Activated T-cell treated with anti-CD3 and anti-CD28 coated beads, Interleukin-2, amount 50 U/mL, for 4 hours (primary cell): ENCODE measurements at regions not wholly inside any gene's neighbourhood (a gene's known extent, or its start where the extent isn't known, plus 50 kb on each side); places are given as distances from the start of the nearest gene placed in this dataset.

Experiments used
- ATAC-seq, 2 donors: fragments of 200-7000 bp; cut with Tn5 transposase; one replicate each; pipeline ENCODE4 v1.10.0; 2021
- DNase-seq: peaks from one replicate; pipeline ENCODE4 v3.0.0-alpha.2; 2020
- H3K27me3 Mint-ChIP-seq: one replicate; pipeline ENCODE4 v1.8.0; 2021; ENCODE audit warnings: low read depth, mixed read lengths
- H3K36me3 Mint-ChIP-seq: one replicate; pipeline ENCODE4 v1.8.0; 2022; ENCODE audit warnings: mixed read lengths; ENCODE audit not compliant: insufficient read depth
- H3K4me1 Mint-ChIP-seq: one replicate; pipeline ENCODE4 v1.8.0; 2021; ENCODE audit warnings: low read depth, mixed read lengths
- H3K4me3 Mint-ChIP-seq: one replicate; pipeline ENCODE4 v1.8.0; 2021; ENCODE audit warnings: mild to moderate bottlenecking, moderate library complexity, mixed read lengths
- H3K9me3 Mint-ChIP-seq: one replicate; pipeline ENCODE4 v1.8.0; 2021; ENCODE audit warnings: mixed read lengths

DNA sequence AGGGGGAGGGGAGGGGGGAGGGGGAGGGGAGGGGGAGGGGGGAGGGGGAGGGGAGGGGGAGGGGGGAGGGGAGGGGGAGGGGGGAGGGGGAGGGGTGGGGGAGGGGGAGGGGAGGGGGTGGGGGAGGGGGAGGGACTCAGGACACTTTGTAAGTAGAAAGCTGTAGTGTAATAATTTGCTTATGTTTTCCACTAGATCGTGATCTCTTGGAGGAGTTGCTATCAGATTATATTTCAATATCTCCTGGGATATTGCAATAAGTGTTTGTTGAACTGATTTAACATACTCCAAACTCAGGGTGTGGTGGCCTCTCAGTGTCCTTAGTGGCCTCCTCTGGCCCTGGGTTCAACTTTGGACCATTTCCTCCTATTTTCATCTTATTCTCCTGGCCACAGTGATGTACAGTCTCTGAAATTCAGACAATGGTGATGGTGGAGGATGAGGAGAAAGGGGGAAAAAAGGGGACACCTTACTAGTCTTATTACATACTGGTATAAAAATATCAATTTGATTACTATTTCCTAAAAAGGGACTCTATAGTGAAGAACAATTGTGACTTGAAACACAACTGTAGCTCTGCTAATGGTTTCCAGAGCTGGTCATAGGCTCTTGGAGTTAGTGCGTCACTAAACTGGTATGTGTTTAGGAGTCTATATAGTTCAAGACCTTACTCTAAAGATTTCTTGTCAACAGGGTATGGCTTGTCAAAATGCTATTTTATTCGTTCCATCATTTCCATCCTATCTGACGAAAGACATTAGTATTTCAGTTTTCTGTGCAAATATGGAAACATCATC, 89.6 kb downstream of the DDX1 start:
- no peaks in the 10 kb centered on the region for H3K36me3 Mint-ChIP-seq
- DNase-seq (no peak), ATAC-seq (no peak)
- no peaks in the 10 kb centered on the region for H3K9me3 Mint-ChIP-seq
- no peaks in the 10 kb centered on the region for H3K4me1 Mint-ChIP-seq
- H3K4me3 Mint-ChIP-seq = no peak overlapping the region
- no peaks in the 10 kb centered on the region for H3K27me3 Mint-ChIP-seq

DNA sequence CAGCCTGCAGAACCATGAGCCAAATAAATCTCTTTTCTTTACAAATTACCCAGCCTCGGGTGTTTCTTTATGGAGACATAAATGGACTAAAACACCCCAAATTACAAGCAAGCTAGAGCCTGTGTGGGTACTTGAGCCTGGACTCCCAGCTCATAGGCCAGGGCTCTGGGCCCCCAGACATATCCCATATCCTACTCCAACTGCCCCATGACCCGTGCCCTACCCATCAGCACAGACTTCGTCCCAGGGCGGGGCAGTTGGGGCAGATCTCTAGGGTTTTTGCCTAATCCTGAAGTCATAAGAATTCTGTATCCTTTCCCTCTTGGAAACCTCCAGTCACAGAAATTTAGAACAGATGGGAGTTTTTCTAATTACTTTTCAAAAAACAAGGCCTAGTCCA, 90.7 kb downstream of the DDX1 start:
- Mint-ChIP-seq H3K9me3 (no peaks in the 10 kb centered on the region), H3K36me3 (no peaks in the 10 kb centered on the region), H3K4me1 (no peaks in the 10 kb centered on the region), H3K27me3 (no peaks in the 10 kb centered on the region), H3K4me3 (no peak overlapping the region)
- ATAC-seq (no peak), DNase-seq (no peak)

DNA sequence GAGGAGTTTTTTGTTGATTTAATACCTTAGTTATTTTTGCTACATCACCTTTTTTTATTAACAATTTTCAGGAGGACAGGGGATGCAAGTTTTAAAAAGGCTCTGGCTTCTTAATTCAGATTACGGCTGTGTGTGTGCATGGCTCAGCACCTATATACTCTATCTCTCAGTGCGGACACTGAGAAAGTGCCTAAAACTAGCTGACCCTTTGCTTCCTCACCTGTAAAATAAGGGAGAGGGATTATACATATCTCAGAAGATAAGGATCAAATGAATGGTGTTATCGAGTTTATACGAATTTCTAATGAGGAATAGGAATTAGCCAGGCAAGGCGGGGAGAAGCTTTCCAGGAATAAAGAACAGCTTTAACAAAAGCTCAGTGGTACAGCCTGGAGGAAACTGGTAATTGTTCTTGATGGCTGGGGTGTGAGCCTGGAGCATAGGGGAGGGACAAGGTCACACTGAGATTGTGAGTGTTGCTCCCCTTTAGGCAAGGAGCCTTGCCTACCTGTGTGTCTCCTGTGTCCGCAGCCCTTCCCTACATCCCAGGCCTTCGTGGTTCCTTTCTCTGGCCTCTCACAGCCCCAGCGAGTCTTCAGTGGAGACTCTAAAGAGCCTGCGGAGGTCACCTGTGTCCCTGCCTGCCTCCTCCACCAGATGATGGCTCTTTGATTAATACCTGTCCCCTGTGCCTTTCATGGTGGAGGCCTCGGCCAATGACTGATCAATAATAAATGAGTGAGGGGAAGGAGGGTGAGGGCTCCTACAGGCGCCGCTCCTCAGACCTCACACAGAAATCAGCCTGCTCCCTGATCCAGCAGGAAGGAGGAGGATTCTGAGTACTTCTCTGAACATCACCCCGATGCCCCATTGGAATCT, 92.7 kb downstream of the DDX1 start:
- ATAC-seq (no peak), DNase-seq (no peak)
- Mint-ChIP-seq H3K36me3 (no peaks in the 10 kb centered on the region), H3K9me3 (no peaks in the 10 kb centered on the region), H3K4me1 (no peaks in the 10 kb centered on the region), H3K4me3 (no peak overlapping the region), H3K27me3 (peaks cover under 1% of the 10 kb centered on the region)

DNA sequence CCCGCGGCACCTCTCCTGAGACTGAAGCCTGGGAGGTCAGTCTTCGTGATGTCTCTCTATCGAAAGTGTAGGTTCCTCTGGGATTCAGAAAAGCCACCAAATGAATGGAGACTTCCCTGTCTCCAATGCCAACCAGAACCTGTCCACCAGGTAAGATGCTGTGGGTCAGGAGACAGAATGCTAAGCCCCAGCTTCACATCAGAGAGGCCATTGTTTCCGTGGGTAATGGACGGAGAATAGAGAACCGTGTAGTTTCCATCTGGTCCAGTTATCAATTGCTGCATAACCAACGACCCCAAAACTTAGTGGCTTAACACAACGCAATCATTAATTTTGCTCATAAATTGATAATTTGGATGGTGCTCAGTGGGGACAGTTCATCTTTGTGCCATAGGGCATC, 93.5 kb downstream of the DDX1 start:
- Mint-ChIP-seq H3K9me3 (no peaks in the 10 kb centered on the region), H3K36me3 (no peaks in the 10 kb centered on the region), H3K4me1 (no peaks in the 10 kb centered on the region), H3K4me3 (no peak overlapping the region), H3K27me3 (peaks cover 6% of the 10 kb centered on the region)
- ATAC-seq (no peak), DNase-seq (no peak)

DNA sequence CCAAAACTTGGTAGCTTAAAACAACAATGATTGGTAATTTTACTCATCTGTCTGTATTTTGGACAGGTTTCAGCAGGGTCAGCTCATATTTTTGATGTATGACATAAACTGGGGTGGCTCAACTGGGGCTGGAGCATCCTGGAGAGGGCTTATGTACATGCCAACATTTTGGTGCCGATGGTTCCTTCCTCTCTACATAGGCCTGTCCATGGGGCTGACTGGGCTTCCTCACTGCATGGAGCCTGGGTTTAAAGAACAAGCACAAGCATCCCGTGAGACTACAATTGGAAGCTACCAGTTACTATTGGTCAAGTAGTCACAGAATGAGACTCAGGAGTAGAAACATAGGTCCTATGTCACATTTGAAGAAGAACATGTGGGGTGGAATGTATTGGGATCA, 95.0 kb downstream of the DDX1 start:
- Mint-ChIP-seq H3K36me3 (no peaks in the 10 kb centered on the region), H3K9me3 (no peaks in the 10 kb centered on the region), H3K4me1 (no peaks in the 10 kb centered on the region), H3K27me3 (peaks cover 6% of the 10 kb centered on the region), H3K4me3 (no peak overlapping the region)
- DNase-seq = no peak
- no peak for ATAC-seq

DNA sequence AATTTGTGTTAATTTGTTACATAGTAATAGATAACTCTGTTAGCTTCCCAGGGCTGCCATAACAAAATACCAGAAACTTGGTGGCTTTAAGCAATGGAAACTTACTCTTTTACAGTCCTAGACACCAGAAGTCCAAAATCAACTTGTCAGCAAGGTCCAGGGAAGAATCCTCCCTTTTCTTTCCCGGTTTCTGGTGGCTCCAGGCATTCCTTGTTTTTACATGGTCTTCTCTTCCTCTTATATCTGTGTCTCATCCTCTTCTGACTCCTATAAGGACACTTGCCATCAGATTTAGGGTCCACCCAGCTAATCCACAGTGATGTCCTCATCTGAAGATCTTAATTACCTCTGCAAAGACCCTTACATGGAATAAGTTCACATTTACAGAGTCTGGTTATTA, 95.6 kb downstream of the DDX1 start:
- Mint-ChIP-seq H3K4me3 (no peak overlapping the region), H3K9me3 (no peaks in the 10 kb centered on the region), H3K36me3 (no peaks in the 10 kb centered on the region), H3K4me1 (no peaks in the 10 kb centered on the region), H3K27me3 (peaks cover 6% of the 10 kb centered on the region)
- DNase-seq = no peak
- no peak for ATAC-seq

DNA sequence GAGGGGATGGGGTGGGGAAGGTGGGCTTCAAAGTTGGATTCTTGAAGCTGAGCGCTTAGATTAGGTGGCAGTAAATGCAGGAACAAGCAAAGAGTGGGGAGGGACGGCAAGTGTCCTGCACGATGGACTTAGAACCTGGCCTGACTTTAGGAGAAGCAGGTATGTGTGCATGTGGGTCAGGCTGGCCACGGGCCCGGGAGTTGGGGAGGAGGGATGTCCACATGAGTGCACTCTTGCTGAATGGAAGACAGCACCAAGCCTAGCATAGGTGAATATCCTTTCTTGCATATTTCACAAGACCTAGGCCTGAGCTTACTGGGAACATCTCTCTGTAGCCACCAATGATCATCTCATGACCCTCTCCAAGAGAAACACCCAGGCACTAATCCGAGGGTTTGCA, 96.1 kb downstream of the DDX1 start:
- H3K4me1 Mint-ChIP-seq = no peaks in the 10 kb centered on the region
- DNase-seq = no peak

DNA sequence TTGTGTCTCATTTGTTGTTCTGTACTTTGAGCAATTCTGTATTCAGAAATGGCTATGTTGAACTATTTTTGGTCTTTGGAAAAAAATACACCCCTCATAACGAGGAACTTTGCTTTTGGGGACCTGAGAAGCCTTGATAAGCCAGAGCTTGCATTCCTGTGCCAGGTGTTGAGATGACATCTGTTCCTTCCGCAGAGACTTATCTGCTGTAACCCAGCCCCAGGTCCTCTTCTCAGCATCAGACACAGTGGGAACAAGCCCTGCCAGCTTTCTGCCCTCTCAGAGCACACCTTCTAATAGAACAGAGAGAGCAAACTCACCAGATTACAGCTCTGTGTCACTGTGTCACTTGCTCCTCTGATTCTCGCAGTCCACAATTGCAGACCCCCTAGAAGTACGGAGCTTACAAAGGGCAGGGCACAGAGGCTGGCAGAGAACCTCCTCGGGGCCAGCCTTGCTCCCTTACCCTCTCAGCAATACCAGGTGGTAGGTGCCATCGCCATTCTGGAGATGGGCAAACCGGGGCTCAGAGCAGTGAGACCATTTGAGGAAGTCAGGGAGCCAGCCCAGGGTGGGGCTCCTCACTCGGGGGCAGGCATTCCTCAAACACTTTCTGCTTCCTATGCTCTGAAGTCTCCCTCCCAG, 97.4 kb downstream of the DDX1 start:
- ATAC-seq (no peak), DNase-seq (no peak)
- Mint-ChIP-seq H3K4me3 (no peak overlapping the region), H3K36me3 (no peaks in the 10 kb centered on the region), H3K9me3 (no peaks in the 10 kb centered on the region), H3K4me1 (no peaks in the 10 kb centered on the region), H3K27me3 (peaks cover 6% of the 10 kb centered on the region)

More for the DNA sequence above, 96.1 kb downstream of the DDX1 start:
- no peak overlapping the region for H3K4me3 Mint-ChIP-seq
- no peaks in the 10 kb centered on the region for H3K9me3 Mint-ChIP-seq
- no peak for ATAC-seq
- H3K27me3 Mint-ChIP-seq = peaks cover 6% of the 10 kb centered on the region
- H3K36me3 Mint-ChIP-seq = no peaks in the 10 kb centered on the region

DNA sequence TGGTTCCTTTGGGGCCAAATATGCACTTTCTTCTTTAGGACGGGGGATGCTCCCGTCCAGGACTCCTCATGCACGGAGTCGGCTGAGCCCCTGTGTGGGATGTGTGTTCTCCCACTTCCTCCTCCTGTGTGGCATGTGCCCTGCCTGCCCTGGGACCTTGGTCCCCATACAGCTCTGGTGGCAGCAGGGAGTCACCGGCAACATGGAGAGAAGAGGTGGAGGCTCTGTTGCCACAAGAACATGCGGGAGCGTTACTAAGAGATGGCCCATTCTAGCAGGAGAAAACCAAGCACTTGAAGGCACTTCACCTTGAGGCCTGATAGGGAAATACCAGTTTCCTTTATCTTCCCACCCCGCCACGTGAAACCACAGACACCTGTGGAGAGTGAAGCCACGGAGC, 98.0 kb downstream of the DDX1 start:
- Mint-ChIP-seq H3K4me1 (no peaks in the 10 kb centered on the region), H3K36me3 (no peaks in the 10 kb centered on the region), H3K4me3 (no peak overlapping the region), H3K9me3 (no peaks in the 10 kb centered on the region), H3K27me3 (peaks cover 6% of the 10 kb centered on the region)
- DNase-seq = no peak
- no peak for ATAC-seq

DNA sequence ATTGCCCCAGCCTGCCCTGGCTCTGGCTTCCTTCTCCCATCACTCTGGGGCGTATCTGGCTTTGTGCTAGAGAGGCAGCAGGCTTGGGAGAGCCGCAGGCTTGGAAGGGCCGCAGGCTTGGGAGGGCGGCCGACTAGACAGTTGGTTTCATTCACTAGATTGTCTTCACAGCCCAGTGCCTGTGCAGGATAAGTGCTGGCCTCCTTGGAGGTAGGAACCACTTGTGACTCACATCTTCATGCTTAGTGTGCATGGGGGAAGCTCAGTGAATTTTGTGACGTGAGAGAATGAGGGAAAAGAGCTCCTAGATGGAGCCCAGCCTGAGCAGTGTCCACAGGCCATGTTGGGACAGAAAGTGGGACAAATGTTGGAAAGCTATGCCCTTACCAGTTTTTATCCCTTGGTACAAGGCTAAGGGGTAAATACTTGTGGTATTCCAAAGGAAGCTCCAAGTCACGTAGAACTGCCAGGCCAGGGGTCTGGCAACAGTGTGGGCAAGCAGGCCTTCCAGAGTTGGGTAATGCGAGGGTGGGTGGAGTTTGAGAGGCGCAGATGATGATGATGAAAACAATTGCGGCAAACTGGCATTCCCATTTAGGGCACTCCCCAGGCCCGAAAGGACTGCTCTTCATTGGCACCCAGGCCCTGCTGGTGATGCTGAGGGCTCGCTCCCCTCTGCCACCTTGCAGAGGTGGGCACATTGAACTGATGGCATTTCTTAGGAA, 100.1 kb downstream of the DDX1 start:
- Mint-ChIP-seq H3K27me3 (peaks cover 6% of the 10 kb centered on the region), H3K4me1 (no peaks in the 10 kb centered on the region), H3K9me3 (no peaks in the 10 kb centered on the region), H3K36me3 (no peaks in the 10 kb centered on the region), H3K4me3 (no peak overlapping the region)
- ATAC-seq (no peak), DNase-seq (no peak)

DNA sequence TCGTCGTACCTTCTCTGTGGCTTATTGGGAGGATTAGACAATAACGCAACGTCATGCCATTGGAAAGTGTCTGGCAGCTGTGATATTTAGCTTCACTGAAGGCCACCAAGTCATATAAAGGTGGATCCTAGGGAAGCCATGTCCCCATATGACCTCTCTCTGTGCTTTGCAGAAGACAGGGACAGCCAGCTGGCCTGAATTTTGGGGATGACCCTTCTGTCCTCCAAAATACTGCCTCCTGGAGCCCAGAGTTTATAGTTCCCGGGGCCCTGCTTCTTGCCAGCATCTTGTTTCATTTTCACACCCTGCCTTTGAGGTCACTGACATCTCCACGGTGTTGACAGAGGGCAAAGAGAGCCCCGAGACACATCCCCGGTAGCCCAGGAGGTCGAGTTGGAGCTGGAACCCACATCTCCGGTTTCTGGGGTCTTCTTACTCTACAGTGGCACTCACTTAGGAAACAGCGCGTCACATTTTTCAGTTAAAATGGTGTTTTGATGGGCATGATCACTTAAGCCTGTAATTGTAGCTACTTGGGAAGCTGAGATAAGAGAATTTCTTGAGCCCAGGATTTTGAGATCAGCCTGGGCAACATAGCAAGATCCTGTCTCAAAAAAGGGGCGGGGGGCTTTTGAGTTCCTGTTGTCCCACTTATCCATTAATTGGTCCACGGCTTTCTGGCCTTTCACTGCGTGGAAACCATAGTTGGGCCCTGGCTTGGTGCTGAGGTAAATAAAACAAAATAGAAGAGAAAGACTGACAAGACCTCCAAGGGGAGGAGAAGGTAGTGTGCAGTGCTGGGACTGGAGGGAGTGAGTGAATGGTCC, 101.1 kb downstream of the DDX1 start:
- no peak for DNase-seq
- H3K4me3 Mint-ChIP-seq = no peak overlapping the region

DNA sequence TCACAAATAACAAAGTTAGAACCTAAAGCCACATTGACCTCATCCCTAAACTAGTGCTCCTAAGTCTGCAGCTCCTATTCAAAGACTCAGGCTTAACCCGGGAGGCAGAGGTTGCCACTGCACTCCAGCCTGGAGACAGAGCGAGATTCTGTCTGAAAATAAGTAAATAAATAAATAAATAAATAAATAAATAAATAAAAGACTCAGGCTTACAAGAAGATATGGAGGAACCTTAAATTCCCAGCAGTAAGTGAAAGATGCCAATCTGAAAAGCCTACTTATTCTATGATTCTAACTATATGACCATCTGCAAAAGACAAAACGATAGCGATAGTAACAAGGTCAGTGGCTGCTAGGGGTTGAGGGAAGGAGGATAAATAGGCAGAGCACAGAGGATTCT, 101.7 kb downstream of the DDX1 start:
- H3K9me3 Mint-ChIP-seq = no peaks in the 10 kb centered on the region
- H3K27me3 Mint-ChIP-seq = peaks cover 7% of the 10 kb centered on the region
- ATAC-seq (no peak), DNase-seq (no peak)
- H3K36me3 Mint-ChIP-seq = no peaks in the 10 kb centered on the region
- H3K4me3 Mint-ChIP-seq = no peak overlapping the region
- no peaks in the 10 kb centered on the region for H3K4me1 Mint-ChIP-seq

More for the DNA sequence above, 101.1 kb downstream of the DDX1 start:
- no peaks in the 10 kb centered on the region for H3K9me3 Mint-ChIP-seq
- H3K36me3 Mint-ChIP-seq = no peaks in the 10 kb centered on the region
- peaks cover 6% of the 10 kb centered on the region for H3K27me3 Mint-ChIP-seq
- no peak for ATAC-seq
- no peaks in the 10 kb centered on the region for H3K4me1 Mint-ChIP-seq

DNA sequence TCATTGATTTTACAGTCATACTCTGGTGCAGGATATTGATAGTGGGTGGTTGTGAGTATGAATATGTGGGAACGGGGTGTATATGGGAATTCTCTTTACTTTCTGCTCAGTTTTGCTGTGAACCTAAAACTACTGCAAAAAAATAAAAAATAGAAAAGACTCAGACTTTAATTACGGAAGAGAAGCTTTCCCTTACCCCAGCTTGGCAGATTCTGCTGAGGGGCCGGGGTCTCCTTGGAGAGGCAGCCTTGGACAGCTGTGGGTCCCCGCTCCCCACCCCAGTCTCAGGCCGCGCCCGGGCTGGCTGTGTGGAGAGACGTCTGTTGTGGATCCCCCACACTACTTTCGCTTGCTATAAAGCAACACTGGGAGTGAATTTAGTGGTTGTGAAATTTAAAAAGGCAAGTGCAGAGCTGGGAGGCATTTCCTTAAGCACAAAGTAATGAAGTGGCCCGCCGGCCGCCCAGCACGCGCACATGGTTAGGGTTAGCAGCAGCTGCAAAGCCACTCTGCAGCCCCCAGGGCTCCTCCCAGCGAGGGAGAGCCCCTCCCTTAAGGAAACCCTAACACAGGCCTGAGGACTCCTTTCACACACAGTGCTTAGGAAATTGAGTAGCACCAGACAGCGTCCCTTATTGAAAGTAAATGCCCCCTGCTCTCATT, 102.4 kb downstream of the DDX1 start:
- DNase-seq (no peak), ATAC-seq (no peak)
- no peaks in the 10 kb centered on the region for H3K9me3 Mint-ChIP-seq
- peaks cover 8% of the 10 kb centered on the region for H3K27me3 Mint-ChIP-seq
- no peaks in the 10 kb centered on the region for H3K4me1 Mint-ChIP-seq
- no peaks in the 10 kb centered on the region for H3K36me3 Mint-ChIP-seq
- H3K4me3 Mint-ChIP-seq = no peak overlapping the region
